ENCODE measurements at regions not wholly inside any gene's neighbourhood (a gene's known extent, or its start where the extent isn't known, plus 50 kb on each side); places are given as distances from the start of the nearest gene placed in this dataset.

GRCh38 chr2:193988784-193989183 lies 1668.2 kb upstream of the SLC39A10 start:
- Histone ChIP-seq H3K27me3 (replicated peaks; ENCODE audit: control insufficient read depth, insufficient read depth, low read length, poor library complexity, severe bottlenecking) (no peaks in the 10 kb centered on the region), H3K4me1 (ENCODE audit: control insufficient read depth, insufficient read depth, low read length, poor library complexity, severe bottlenecking) (no peaks in the 10 kb centered on the region), H3K9me3 (ENCODE audit: control insufficient read depth, low read length) (no peaks in the 10 kb centered on the region), H3K4me3 (ENCODE audit: insufficient read depth, low read depth, low read length, poor library complexity, severe bottlenecking) (no peak overlapping the region), H3K27ac (ENCODE audit: insufficient read depth, low read length, poor library complexity, severe bottlenecking) (no peak overlapping the region), H3K36me3 (ENCODE audit: control insufficient read depth, insufficient read depth, low read length) (no peaks in the 10 kb centered on the region)
- DNase-seq, result no peak

- no peaks in the 10 kb centered on the region for H3K27me3 ChIP-seq (replicated peaks; ENCODE audit: control insufficient read depth, insufficient read depth, low read length, poor library complexity, severe bottlenecking)
- no peaks in the 10 kb centered on the region for H3K9me3 ChIP-seq (ENCODE audit: control insufficient read depth, low read length)
- no peak overlapping the region for H3K27ac ChIP-seq (ENCODE audit: insufficient read depth, low read length, poor library complexity, severe bottlenecking)
- no peak for DNase-seq
- no peaks in the 10 kb centered on the region for H3K36me3 ChIP-seq (ENCODE audit: control insufficient read depth, insufficient read depth, low read length)
- H3K4me3 ChIP-seq (ENCODE audit: insufficient read depth, low read depth, low read length, poor library complexity, severe bottlenecking), result no peak overlapping the region
- H3K4me1 ChIP-seq (ENCODE audit: control insufficient read depth, insufficient read depth, low read length, poor library complexity, severe bottlenecking), result no peaks in the 10 kb centered on the region
These were observed 1671.8 kb upstream of the SLC39A10 start for GRCh38 chr2:193985272-193985671.

DNA sequence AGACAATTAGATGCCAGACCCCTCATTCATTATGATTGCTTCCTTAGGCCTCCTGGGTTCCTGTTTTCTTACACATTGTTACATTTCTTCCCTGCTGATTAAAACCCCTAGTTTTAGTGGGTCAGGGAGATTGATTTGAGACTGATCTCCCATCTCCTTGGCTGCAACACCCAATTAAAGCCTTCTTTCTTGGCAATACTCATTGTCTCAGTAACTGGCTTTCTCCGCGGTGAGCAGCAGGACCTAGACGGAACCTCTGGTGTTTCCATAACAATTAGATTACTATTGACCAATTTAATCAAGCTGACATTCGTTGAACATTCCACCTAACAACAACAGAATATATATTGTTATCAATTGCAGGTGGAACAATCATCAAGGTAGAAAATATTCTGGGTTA lies 1676.4 kb upstream of the SLC39A10 start:
- no peak overlapping the region for H3K27ac ChIP-seq (ENCODE audit: insufficient read depth, low read length, poor library complexity, severe bottlenecking)
- H3K4me1 ChIP-seq (ENCODE audit: control insufficient read depth, insufficient read depth, low read length, poor library complexity, severe bottlenecking), result no peaks in the 10 kb centered on the region
- DNase-seq, result no peak
- no peaks in the 10 kb centered on the region for H3K27me3 ChIP-seq (replicated peaks; ENCODE audit: control insufficient read depth, insufficient read depth, low read length, poor library complexity, severe bottlenecking)
- no peak overlapping the region for H3K4me3 ChIP-seq (ENCODE audit: insufficient read depth, low read depth, low read length, poor library complexity, severe bottlenecking)
- H3K36me3 ChIP-seq (ENCODE audit: control insufficient read depth, insufficient read depth, low read length), result no peaks in the 10 kb centered on the region
- H3K9me3 ChIP-seq (ENCODE audit: control insufficient read depth, low read length), result no peaks in the 10 kb centered on the region

GRCh38 chr2:193973781-193974180 lies 1683.2 kb upstream of the SLC39A10 start:
- Histone ChIP-seq H3K27ac (ENCODE audit: insufficient read depth, low read length, poor library complexity, severe bottlenecking) (no peak overlapping the region), H3K36me3 (ENCODE audit: control insufficient read depth, insufficient read depth, low read length) (no peaks in the 10 kb centered on the region), H3K27me3 (replicated peaks; ENCODE audit: control insufficient read depth, insufficient read depth, low read length, poor library complexity, severe bottlenecking) (no peaks in the 10 kb centered on the region), H3K4me1 (ENCODE audit: control insufficient read depth, insufficient read depth, low read length, poor library complexity, severe bottlenecking) (no peaks in the 10 kb centered on the region), H3K4me3 (ENCODE audit: insufficient read depth, low read depth, low read length, poor library complexity, severe bottlenecking) (no peak overlapping the region), H3K9me3 (ENCODE audit: control insufficient read depth, low read length) (no peaks in the 10 kb centered on the region)
- no peak for DNase-seq

GRCh38 chr2:193966590-193966989 lies 1690.4 kb upstream of the SLC39A10 start:
- no peak overlapping the region for H3K4me3 ChIP-seq (ENCODE audit: insufficient read depth, low read depth, low read length, poor library complexity, severe bottlenecking)
- H3K27ac ChIP-seq (ENCODE audit: insufficient read depth, low read length, poor library complexity, severe bottlenecking), result no peak overlapping the region
- H3K4me1 ChIP-seq (ENCODE audit: control insufficient read depth, insufficient read depth, low read length, poor library complexity, severe bottlenecking), result no peaks in the 10 kb centered on the region
- no peaks in the 10 kb centered on the region for H3K27me3 ChIP-seq (replicated peaks; ENCODE audit: control insufficient read depth, insufficient read depth, low read length, poor library complexity, severe bottlenecking)
- no peak for DNase-seq
- H3K36me3 ChIP-seq (ENCODE audit: control insufficient read depth, insufficient read depth, low read length), result no peaks in the 10 kb centered on the region
- H3K9me3 ChIP-seq (ENCODE audit: control insufficient read depth, low read length), result no peaks in the 10 kb centered on the region

- Histone ChIP-seq H3K4me1 (ENCODE audit: control insufficient read depth, insufficient read depth, low read length, poor library complexity, severe bottlenecking) (no peaks in the 10 kb centered on the region), H3K27me3 (replicated peaks; ENCODE audit: control insufficient read depth, insufficient read depth, low read length, poor library complexity, severe bottlenecking) (no peaks in the 10 kb centered on the region), H3K9me3 (ENCODE audit: control insufficient read depth, low read length) (no peaks in the 10 kb centered on the region), H3K36me3 (ENCODE audit: control insufficient read depth, insufficient read depth, low read length) (no peaks in the 10 kb centered on the region), H3K4me3 (ENCODE audit: insufficient read depth, low read depth, low read length, poor library complexity, severe bottlenecking) (no peak overlapping the region), H3K27ac (ENCODE audit: insufficient read depth, low read length, poor library complexity, severe bottlenecking) (no peak overlapping the region)
- no peak for DNase-seq
These were observed 1691.8 kb upstream of the SLC39A10 start for GRCh38 chr2:193965263-193965662.

DNA sequence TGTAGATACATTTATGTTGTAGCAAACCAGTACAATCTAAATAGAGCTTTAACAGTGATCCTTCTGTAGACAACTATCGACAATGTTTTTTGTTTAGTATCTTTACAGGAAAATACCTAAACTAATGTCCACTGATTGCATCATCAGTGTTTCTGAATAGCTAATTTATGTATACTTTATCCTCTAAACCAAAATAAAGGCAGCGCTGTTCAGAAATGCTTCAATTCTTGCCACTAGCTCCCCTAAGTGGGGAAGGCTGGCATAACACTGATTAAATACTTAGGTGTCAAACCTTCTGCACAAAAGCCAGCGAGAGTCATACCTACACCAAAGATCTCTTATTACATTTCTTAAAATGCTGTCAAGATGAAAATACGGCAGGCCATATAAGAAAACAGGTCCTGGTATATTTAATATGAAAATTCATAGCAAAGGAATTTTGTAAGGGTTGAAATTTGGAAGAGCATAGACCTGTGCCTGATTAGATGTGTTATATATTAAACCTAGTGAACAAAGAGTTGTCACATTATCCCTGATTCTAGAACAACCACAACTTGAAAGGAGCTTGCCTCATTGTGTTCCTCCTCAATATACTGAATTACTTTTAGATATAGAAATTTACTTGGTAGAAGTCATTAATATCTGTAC lies 1693.4 kb upstream of the SLC39A10 start:
- DNase-seq, result no peak
- no peaks in the 10 kb centered on the region for H3K9me3 ChIP-seq (ENCODE audit: control insufficient read depth, low read length)
- H3K27ac ChIP-seq (ENCODE audit: insufficient read depth, low read length, poor library complexity, severe bottlenecking), result no peak overlapping the region

GRCh38 chr2:193946806-193947205 lies 1710.2 kb upstream of the SLC39A10 start:
- no peak overlapping the region for H3K27ac ChIP-seq (ENCODE audit: insufficient read depth, low read length, poor library complexity, severe bottlenecking)
- H3K27me3 ChIP-seq (replicated peaks; ENCODE audit: control insufficient read depth, insufficient read depth, low read length, poor library complexity, severe bottlenecking), result no peaks in the 10 kb centered on the region
- no peaks in the 10 kb centered on the region for H3K36me3 ChIP-seq (ENCODE audit: control insufficient read depth, insufficient read depth, low read length)
- no peaks in the 10 kb centered on the region for H3K4me1 ChIP-seq (ENCODE audit: control insufficient read depth, insufficient read depth, low read length, poor library complexity, severe bottlenecking)
- DNase-seq, result no peak
- H3K9me3 ChIP-seq (ENCODE audit: control insufficient read depth, low read length), result no peaks in the 10 kb centered on the region
- H3K4me3 ChIP-seq (ENCODE audit: insufficient read depth, low read depth, low read length, poor library complexity, severe bottlenecking), result no peak overlapping the region

More for the DNA sequence above, 1693.4 kb upstream of the SLC39A10 start:
- Histone ChIP-seq H3K4me1 (ENCODE audit: control insufficient read depth, insufficient read depth, low read length, poor library complexity, severe bottlenecking) (no peaks in the 10 kb centered on the region), H3K4me3 (ENCODE audit: insufficient read depth, low read depth, low read length, poor library complexity, severe bottlenecking) (no peak overlapping the region), H3K27me3 (replicated peaks; ENCODE audit: control insufficient read depth, insufficient read depth, low read length, poor library complexity, severe bottlenecking) (no peaks in the 10 kb centered on the region), H3K36me3 (ENCODE audit: control insufficient read depth, insufficient read depth, low read length) (no peaks in the 10 kb centered on the region)

GRCh38 chr2:193943406-193943960 lies 1713.5 kb upstream of the SLC39A10 start:
- no peak overlapping the region for H3K27ac ChIP-seq (ENCODE audit: insufficient read depth, low read length, poor library complexity, severe bottlenecking)
- no peaks in the 10 kb centered on the region for H3K27me3 ChIP-seq (replicated peaks; ENCODE audit: control insufficient read depth, insufficient read depth, low read length, poor library complexity, severe bottlenecking)
- DNase-seq, result no peak
- no peaks in the 10 kb centered on the region for H3K4me1 ChIP-seq (ENCODE audit: control insufficient read depth, insufficient read depth, low read length, poor library complexity, severe bottlenecking)
- H3K4me3 ChIP-seq (ENCODE audit: insufficient read depth, low read depth, low read length, poor library complexity, severe bottlenecking), result no peak overlapping the region
- H3K9me3 ChIP-seq (ENCODE audit: control insufficient read depth, low read length), result no peaks in the 10 kb centered on the region
- no peaks in the 10 kb centered on the region for H3K36me3 ChIP-seq (ENCODE audit: control insufficient read depth, insufficient read depth, low read length)

DNA sequence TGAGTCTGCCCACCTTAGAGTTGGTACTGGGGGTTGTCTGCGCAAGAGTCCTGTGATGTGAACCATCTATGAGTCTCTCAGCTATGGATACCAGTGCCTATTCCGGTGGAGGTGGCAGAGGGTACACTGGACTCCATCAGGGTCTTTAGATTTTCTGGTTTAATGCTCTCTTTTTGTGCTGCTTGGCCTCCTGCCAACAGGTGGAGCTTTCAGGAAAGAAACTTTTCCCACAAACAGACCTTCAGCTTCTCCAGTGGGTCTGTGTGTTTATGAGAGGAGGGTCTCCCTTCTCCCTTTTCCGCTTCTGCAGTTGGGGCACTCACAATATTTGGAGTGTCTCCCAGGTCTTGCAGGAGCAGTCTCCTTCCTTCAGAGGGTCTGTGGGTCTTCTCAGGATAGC lies 1721.9 kb upstream of the SLC39A10 start:
- no peaks in the 10 kb centered on the region for H3K9me3 ChIP-seq (ENCODE audit: control insufficient read depth, low read length)
- no peaks in the 10 kb centered on the region for H3K27me3 ChIP-seq (replicated peaks; ENCODE audit: control insufficient read depth, insufficient read depth, low read length, poor library complexity, severe bottlenecking)
- no peak overlapping the region for H3K27ac ChIP-seq (ENCODE audit: insufficient read depth, low read length, poor library complexity, severe bottlenecking)
- no peaks in the 10 kb centered on the region for H3K4me1 ChIP-seq (ENCODE audit: control insufficient read depth, insufficient read depth, low read length, poor library complexity, severe bottlenecking)
- DNase-seq, result no peak
- no peak overlapping the region for H3K4me3 ChIP-seq (ENCODE audit: insufficient read depth, low read depth, low read length, poor library complexity, severe bottlenecking)
- no peaks in the 10 kb centered on the region for H3K36me3 ChIP-seq (ENCODE audit: control insufficient read depth, insufficient read depth, low read length)
